NCI-H2081 (cell line): ENCODE measurements at regions not wholly inside any gene's neighbourhood (a gene's known extent, or its start where the extent isn't known, plus 50 kb on each side); places are given as distances from the start of the nearest gene placed in this dataset.

ENCODE experiments used
- DNase-seq, 2 experiments: peaks; one replicate each; lab custom pipeline; 2025; lab: John Stamatoyannopoulos, UW

- peak; percentile 7 to 58 for DNase-seq
Observed at GRCh38 chr18:53753601-53754000, 470.9 kb downstream of the MBD2 start.

- DNase-seq = no peak
Observed at GRCh38 chr18:53752781-53753367, 471.6 kb downstream of the MBD2 start.

- no peak for DNase-seq
Observed at GRCh38 chr18:53749766-53750165, 474.7 kb downstream of the MBD2 start.

GRCh38 chr18:53747663-53748160, 476.8 kb downstream of the MBD2 start:
- no peak for DNase-seq

GRCh38 chr18:53747210-53747609, 477.3 kb downstream of the MBD2 start:
- DNase-seq = no peak

GRCh38 chr18:53745986-53746385, 478.5 kb downstream of the MBD2 start:
- no peak for DNase-seq

- no peak for DNase-seq
Observed at GRCh38 chr18:53745224-53745967, 479.1 kb downstream of the MBD2 start.

GRCh38 chr18:53739700-53740099, 484.8 kb downstream of the MBD2 start:
- DNase-seq = no peak

- no peak for DNase-seq
Observed at GRCh38 chr18:53735526-53735925, 488.9 kb downstream of the MBD2 start.

GRCh38 chr18:53715243-53715853, 509.1 kb downstream of the MBD2 start:
- DNase-seq = no peak

GRCh38 chr18:53710080-53710479, 514.4 kb downstream of the MBD2 start:
- no peak for DNase-seq

GRCh38 chr18:53702480-53702879, 522.0 kb downstream of the MBD2 start:
- DNase-seq = no peak

- no peak for DNase-seq
Observed at GRCh38 chr18:53701697-53702096, 522.8 kb downstream of the MBD2 start.

GRCh38 chr18:53698907-53699306, 525.6 kb downstream of the MBD2 start:
- peak; percentile 5 to 25 for DNase-seq

GRCh38 chr18:53689886-53690285, 534.6 kb downstream of the MBD2 start:
- DNase-seq = no peak

- DNase-seq = no peak
Observed at GRCh38 chr18:53686965-53687364, 537.5 kb downstream of the MBD2 start.

GRCh38 chr18:53682796-53683195, 541.7 kb downstream of the MBD2 start:
- no peak for DNase-seq

GRCh38 chr18:53677480-53677879, 547.0 kb downstream of the MBD2 start:
- DNase-seq = no peak

- DNase-seq = no peak
Observed at GRCh38 chr18:53665701-53666100, 558.8 kb downstream of the MBD2 start.

- no peak for DNase-seq
Observed at GRCh38 chr18:53664575-53664974, 559.9 kb downstream of the MBD2 start.

- no peak for DNase-seq
Observed at GRCh38 chr18:53660306-53660705, 564.2 kb downstream of the MBD2 start.

GRCh38 chr18:53657257-53657656, 567.2 kb downstream of the MBD2 start:
- no peak for DNase-seq

- DNase-seq = no peak
Observed at GRCh38 chr18:53649621-53650020, 574.8 kb downstream of the MBD2 start.
